GM04503 (cell line): ENCODE measurements at regions not wholly inside any gene's neighbourhood (a gene's known extent, or its start where the extent isn't known, plus 50 kb on each side); places are given as distances from the start of the nearest gene placed in this dataset.

Source experiments
- DNase-seq: peaks from one replicate; pipeline ENCODE4 v3.0.0-alpha.2; 2012; ENCODE audit warnings: low read depth

GRCh38 chr2:58558881-58559280, 317.8 kb upstream of the FANCL start:
- DNase-seq = no peak

GRCh38 chr2:58557176-58557575, 316.1 kb upstream of the FANCL start:
- no peak for DNase-seq

- no peak for DNase-seq
Observed at GRCh38 chr2:58553937-58554336, 312.8 kb upstream of the FANCL start.

GRCh38 chr2:58553522-58553921, 312.4 kb upstream of the FANCL start:
- DNase-seq = no peak

GRCh38 chr2:58545300-58546280, 304.5 kb upstream of the FANCL start:
- DNase-seq = no peak

- DNase-seq = no peak
Observed at GRCh38 chr2:58543442-58543841, 302.3 kb upstream of the FANCL start.

- no peak for DNase-seq
Observed at GRCh38 chr2:58541511-58541910, 300.4 kb upstream of the FANCL start.

- no peak for DNase-seq
Observed at GRCh38 chr2:58540681-58541080, 299.6 kb upstream of the FANCL start.

- DNase-seq = no peak
Observed at GRCh38 chr2:58539973-58540372, 298.8 kb upstream of the FANCL start.

GRCh38 chr2:58535990-58536389, 294.9 kb upstream of the FANCL start:
- DNase-seq = no peak

- no peak for DNase-seq
Observed at GRCh38 chr2:58535182-58535581, 294.1 kb upstream of the FANCL start.

- DNase-seq = no peak
Observed at GRCh38 chr2:58533376-58533775, 292.3 kb upstream of the FANCL start.

- DNase-seq = no peak
Observed at GRCh38 chr2:58532641-58533040, 291.5 kb upstream of the FANCL start.

GRCh38 chr2:58527647-58528046, 286.5 kb upstream of the FANCL start:
- DNase-seq = no peak

- peak; percentile 5 for DNase-seq
Observed at GRCh38 chr2:58521803-58522554, 280.9 kb upstream of the FANCL start.

GRCh38 chr2:58520903-58521302, 279.8 kb upstream of the FANCL start:
- no peak for DNase-seq

GRCh38 chr2:58517881-58518280, 276.8 kb upstream of the FANCL start:
- no peak for DNase-seq

- no peak for DNase-seq
Observed at GRCh38 chr2:58516695-58517094, 275.6 kb upstream of the FANCL start.

- DNase-seq = no peak
Observed at GRCh38 chr2:58515827-58516573, 274.9 kb upstream of the FANCL start.

GRCh38 chr2:58514252-58514651, 273.1 kb upstream of the FANCL start:
- DNase-seq = no peak

GRCh38 chr2:58512878-58513277, 271.8 kb upstream of the FANCL start:
- no peak for DNase-seq

- no peak for DNase-seq
Observed at GRCh38 chr2:58508006-58508405, 266.9 kb upstream of the FANCL start.
